ENCODE measurements at regions not wholly inside any gene's neighbourhood (a gene's known extent, or its start where the extent isn't known, plus 50 kb on each side); places are given as distances from the start of the nearest gene placed in this dataset.

GRCh38 chr5:117497601-117498000 is 923.0 kb upstream of the SEMA6A start:
- no peak for DNase-seq (ENCODE audit: low spot score)

- no peak for DNase-seq (ENCODE audit: low spot score)
Measured at GRCh38 chr5:117496801-117497200, 922.2 kb upstream of the SEMA6A start.

- DNase-seq (ENCODE audit: low spot score): no peak
Measured at GRCh38 chr5:117494188-117494587, 919.6 kb upstream of the SEMA6A start.

- DNase-seq (ENCODE audit: low spot score): no peak
Measured at GRCh38 chr5:117488976-117489500, 914.4 kb upstream of the SEMA6A start.

GRCh38 chr5:117487556-117487955 is 912.9 kb upstream of the SEMA6A start:
- no peak for DNase-seq (ENCODE audit: low spot score)

- DNase-seq (ENCODE audit: low spot score): no peak
Measured at GRCh38 chr5:117486879-117487391, 912.3 kb upstream of the SEMA6A start.

GRCh38 chr5:117486261-117486660 is 911.6 kb upstream of the SEMA6A start:
- DNase-seq (ENCODE audit: low spot score): no peak

GRCh38 chr5:117475919-117476318 is 901.3 kb upstream of the SEMA6A start:
- DNase-seq (ENCODE audit: low spot score): no peak

GRCh38 chr5:117473165-117473564 is 898.5 kb upstream of the SEMA6A start:
- no peak for DNase-seq (ENCODE audit: low spot score)

- DNase-seq (ENCODE audit: low spot score): no peak
Measured at GRCh38 chr5:117463881-117464570, 889.4 kb upstream of the SEMA6A start.

- DNase-seq (ENCODE audit: low spot score): no peak
Measured at GRCh38 chr5:117461966-117462365, 887.3 kb upstream of the SEMA6A start.

GRCh38 chr5:117461403-117461802 is 886.8 kb upstream of the SEMA6A start:
- no peak for DNase-seq (ENCODE audit: low spot score)

GRCh38 chr5:117457656-117458055 is 883.0 kb upstream of the SEMA6A start:
- no peak for DNase-seq (ENCODE audit: low spot score)

- DNase-seq (ENCODE audit: low spot score): no peak
Measured at GRCh38 chr5:117456866-117457470, 882.3 kb upstream of the SEMA6A start.

- no peak for DNase-seq (ENCODE audit: low spot score)
Measured at GRCh38 chr5:117455236-117456233, 880.9 kb upstream of the SEMA6A start.

- DNase-seq (ENCODE audit: low spot score): peak; percentile 36
Measured at GRCh38 chr5:117454716-117455212, 880.1 kb upstream of the SEMA6A start.

- no peak for DNase-seq (ENCODE audit: low spot score)
Measured at GRCh38 chr5:117436846-117437245, 862.2 kb upstream of the SEMA6A start.

- no peak for DNase-seq (ENCODE audit: low spot score)
Measured at GRCh38 chr5:117435203-117435602, 860.6 kb upstream of the SEMA6A start.

- no peak for DNase-seq (ENCODE audit: low spot score)
Measured at GRCh38 chr5:117434254-117434653, 859.6 kb upstream of the SEMA6A start.

GRCh38 chr5:117433818-117434217 is 859.2 kb upstream of the SEMA6A start:
- DNase-seq (ENCODE audit: low spot score): no peak

GRCh38 chr5:117431091-117431490 is 856.5 kb upstream of the SEMA6A start:
- DNase-seq (ENCODE audit: low spot score): no peak

- DNase-seq (ENCODE audit: low spot score): no peak
Measured at GRCh38 chr5:117425163-117425562, 850.5 kb upstream of the SEMA6A start.
